Spleen (tissue), 11 donors: ENCODE measurements at regions not wholly inside any gene's neighbourhood (a gene's known extent, or its start where the extent isn't known, plus 50 kb on each side); places are given as distances from the start of the nearest gene placed in this dataset.

ENCODE experiments used
- DNase-seq: peaks from one replicate; pipeline ENCODE4 v3.0.0-alpha.2; 2020
- H3K27ac ChIP-seq, 8 donors: fragments of 200-600 bp; sonication (generic) in 7 of 8; 1 replicate in 4 of 8; 2 replicates in 4 of 8; pipeline versions ENCODE4 v1.5.0 to v1.8.0; 2016 to 2021; ENCODE audit warnings: inconsistent platforms in 4 of 8, mild to moderate bottlenecking in 4 of 8, moderate library complexity in 1 of 8
- H3K27me3 ChIP-seq, 7 donors: fragments of 200-600 bp; sonication (generic) in 6 of 7; replicated peaks in 1 of 7; 1 replicate in 4 of 7; 2 replicates in 3 of 7; pipeline versions ENCODE4 v1.5.0 to v1.8.0; 2016 to 2021; ENCODE audit warnings: inconsistent platforms in 3 of 7, mild to moderate bottlenecking in 1 of 7
- H3K36me3 ChIP-seq, 6 donors: fragments of 200-600 bp; sonication (generic) in 5 of 6; 1 replicate in 4 of 6; 2 replicates in 2 of 6; pipeline versions ENCODE4 v1.5.0 to v1.8.0; 2016 to 2021; ENCODE audit warnings: inconsistent platforms in 2 of 6
- H3K4me1 ChIP-seq, 6 donors: fragments of 200-600 bp; sonication (generic) in 5 of 6; 1 replicate in 3 of 6; 2 replicates in 3 of 6; pipeline versions ENCODE4 v1.5.0 to v1.8.0; 2016 to 2021; ENCODE audit warnings: inconsistent platforms in 3 of 6
- H3K4me3 ChIP-seq, 8 donors: fragments of 200-600 bp; sonication (generic) in 7 of 8; 1 replicate in 4 of 8; 2 replicates in 4 of 8; pipeline versions ENCODE4 v1.5.0 to v1.8.0; 2016 to 2021; ENCODE audit warnings: inconsistent platforms in 4 of 8, mild to moderate bottlenecking in 4 of 8, moderate library complexity in 2 of 8
- H3K9me3 ChIP-seq, 8 donors: fragments of 200-600 bp; sonication (generic) in 7 of 8; 1 replicate in 4 of 8; 2 replicates in 4 of 8; pipeline versions ENCODE4 v1.5.0 to v1.8.0; 2016 to 2021; ENCODE audit warnings: inconsistent platforms in 4 of 8
- POLR2A ChIP-seq, 3 donors: fragments of 450-650 bp; IDR thresholded peaks; one replicate each; pipeline ENCODE4 v1.5.1; 2017; ENCODE audit warnings: antibody characterized with exemption in 3 of 3, mild to moderate bottlenecking in 1 of 3
- POLR2AphosphoS5 ChIP-seq, 3 donors: sonication (generic); formaldehyde crosslinking; IDR thresholded peaks; one replicate each; pipeline ENCODE4 v1.5.1; 2017; ENCODE audit warnings: antibody characterized with exemption in 3 of 3
- WGBS, 5 donors: extraction: QIAGEN DNeasy Blood & Tissue Kit in 3 of 5; methylation state at CpG; one replicate each; pipeline versions ENCODE4 v1.1.5 to v1.1.7; 2013 to 2018; 5-methylcytosine and 5-hydroxymethylcytosine counted together
- intact Hi-C: fragments of 100-400 bp; cut with DNase I; formaldehyde crosslinking; loops from one replicate; pipeline ENCODE4 v1.15.0; 2023; ENCODE audit warnings: low total_unique reads
- TF ChIP-seq, protein P1 (sequence below), 11 experiments: fragments of 200-600 bp in 7 of 11; fragments of 450-650 bp in 4 of 11; sonication (generic) in 4 of 11; IDR thresholded peaks in 8 of 11; conservative IDR thresholded peaks in 3 of 11; 1 replicate in 7 of 11; 2 replicates in 4 of 11; pipeline versions ENCODE4 v1.4.0 to v1.8.0; 2016 to 2021; ENCODE audit warnings: antibody characterized with exemption in 11 of 11, inconsistent platforms in 4 of 11, mild to moderate bottlenecking in 1 of 11
- donor health status: healthy with polysubstance abuse.
- donor health status: DM: no; HTN: no; CAD: no; lungs with moderate emphysema.
- donor health status: DM: no; HTN: no; CAD: no.
- donor health status: Bipolar disorder and iron deficiency.
- donor health status: healthy.
- donor health status: DM: no; HTN: no; CAD: no.
- donor health status: DM: yes; HTN: yes; CAD: no.

DNA sequence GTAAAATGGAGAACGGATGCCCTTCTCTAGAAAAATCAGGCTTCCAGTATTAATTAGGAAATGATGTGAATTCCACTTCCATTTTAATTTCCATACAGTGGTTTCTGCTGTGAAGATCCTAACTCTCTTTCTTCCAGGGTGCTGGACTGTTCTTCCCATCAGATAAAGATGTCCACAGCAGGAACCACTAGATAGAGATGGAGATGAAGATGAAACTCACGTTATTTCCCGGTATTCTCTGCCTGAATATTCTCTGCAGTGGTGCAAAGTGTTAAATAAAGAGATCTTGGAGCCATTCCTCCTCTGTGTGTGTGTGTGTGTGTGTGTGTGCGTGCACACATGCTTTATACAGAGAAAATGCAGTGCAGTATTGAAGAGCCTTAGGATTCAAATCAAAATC lies 727.5 kb downstream of the KCNJ2 start:
- no peak for DNase-seq
- intact Hi-C loops: no loop called here
- Histone ChIP-seq H3K27me3 (no peaks in the 10 kb centered on the region), H3K36me3 (no peaks in the 10 kb centered on the region), H3K27ac (no peak overlapping the region), H3K4me3 (no peak overlapping the region), H3K4me1 (no peaks in the 10 kb centered on the region), H3K9me3 (peaks cover 0 to 24% (median 9%) of the 10 kb centered on the region in 8 donors)
- no peak for TF ChIP-seq POLR2A (IDR thresholded peaks at IDR 0.05)
- no peak for TF ChIP-seq POLR2AphosphoS5 (IDR thresholded peaks at IDR 0.05)
- TF ChIP-seq, protein P1, sequence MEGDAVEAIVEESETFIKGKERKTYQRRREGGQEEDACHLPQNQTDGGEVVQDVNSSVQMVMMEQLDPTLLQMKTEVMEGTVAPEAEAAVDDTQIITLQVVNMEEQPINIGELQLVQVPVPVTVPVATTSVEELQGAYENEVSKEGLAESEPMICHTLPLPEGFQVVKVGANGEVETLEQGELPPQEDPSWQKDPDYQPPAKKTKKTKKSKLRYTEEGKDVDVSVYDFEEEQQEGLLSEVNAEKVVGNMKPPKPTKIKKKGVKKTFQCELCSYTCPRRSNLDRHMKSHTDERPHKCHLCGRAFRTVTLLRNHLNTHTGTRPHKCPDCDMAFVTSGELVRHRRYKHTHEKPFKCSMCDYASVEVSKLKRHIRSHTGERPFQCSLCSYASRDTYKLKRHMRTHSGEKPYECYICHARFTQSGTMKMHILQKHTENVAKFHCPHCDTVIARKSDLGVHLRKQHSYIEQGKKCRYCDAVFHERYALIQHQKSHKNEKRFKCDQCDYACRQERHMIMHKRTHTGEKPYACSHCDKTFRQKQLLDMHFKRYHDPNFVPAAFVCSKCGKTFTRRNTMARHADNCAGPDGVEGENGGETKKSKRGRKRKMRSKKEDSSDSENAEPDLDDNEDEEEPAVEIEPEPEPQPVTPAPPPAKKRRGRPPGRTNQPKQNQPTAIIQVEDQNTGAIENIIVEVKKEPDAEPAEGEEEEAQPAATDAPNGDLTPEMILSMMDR (IDR thresholded peaks at IDR 0.05 in 8 of 11, conservative IDR thresholded peaks at IDR 0.05 in 3 of 11): no peak
- WGBS, 5 donors: 65 to 87% (median 71%) methylated on average over 4 of the region's 4 CpGs

DNA sequence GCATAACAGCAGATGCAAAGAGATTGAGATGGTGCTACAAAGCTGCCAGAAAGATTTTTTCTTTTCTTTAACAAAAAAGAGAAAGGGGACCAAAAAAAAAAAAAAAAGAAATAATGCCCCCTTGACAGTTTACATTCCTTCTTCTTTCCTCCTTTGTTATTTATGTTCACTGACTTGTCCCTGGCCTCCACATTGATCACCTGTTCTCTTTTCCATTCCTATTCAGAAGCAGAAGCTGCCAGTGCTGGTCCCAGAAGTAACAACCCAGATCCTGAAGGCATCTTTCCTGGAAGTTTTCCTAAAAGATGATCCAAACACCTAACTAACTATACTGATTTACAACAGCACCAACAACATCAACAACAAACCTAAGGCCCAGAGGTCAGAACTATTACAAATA lies 728.1 kb downstream of the KCNJ2 start:
- no peaks in the 10 kb centered on the region for H3K4me1 ChIP-seq
- no peak for DNase-seq
- peaks cover 0 to 29% (median 11%) of the 10 kb centered on the region in 8 donors for H3K9me3 ChIP-seq
- TF ChIP-seq POLR2A (IDR thresholded peaks at IDR 0.05) (no peak), POLR2AphosphoS5 (IDR thresholded peaks at IDR 0.05) (no peak)
- TF ChIP-seq, protein P1 (IDR thresholded peaks at IDR 0.05 in 8 of 11, conservative IDR thresholded peaks at IDR 0.05 in 3 of 11): no peak
- H3K27me3 ChIP-seq: no peaks in the 10 kb centered on the region
- no peaks in the 10 kb centered on the region for H3K36me3 ChIP-seq
- no peak overlapping the region for H3K27ac ChIP-seq
- intact Hi-C loops: no loop called here
- H3K4me3 ChIP-seq: no peak overlapping the region

DNA sequence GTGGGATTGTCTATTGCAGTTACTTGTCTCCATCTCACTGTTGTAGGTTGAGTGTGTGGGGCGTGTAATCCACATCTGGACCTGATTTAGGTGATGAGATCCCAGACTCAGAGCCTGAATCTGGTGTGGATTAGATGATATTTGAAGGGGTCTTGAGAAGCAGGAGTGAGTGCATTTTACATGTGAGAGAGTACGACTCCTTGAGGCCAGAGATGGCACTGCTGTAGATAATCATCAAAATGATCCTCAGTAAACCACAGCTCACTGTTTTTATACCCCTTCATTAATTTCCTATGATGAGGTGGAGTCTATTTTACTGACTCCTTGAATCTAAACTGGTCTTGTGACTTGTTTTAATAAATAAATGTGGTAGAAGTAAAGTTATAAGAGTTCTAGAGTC lies 732.5 kb downstream of the KCNJ2 start:
- no peak overlapping the region for H3K4me3 ChIP-seq
- no peaks in the 10 kb centered on the region for H3K27me3 ChIP-seq
- no peaks in the 10 kb centered on the region for H3K4me1 ChIP-seq
- 66 to 84% (median 76%) methylated on average over 2 of the region's 2 CpGs for WGBS, 5 donors
- TF ChIP-seq POLR2A (IDR thresholded peaks at IDR 0.05) (no peak), POLR2AphosphoS5 (IDR thresholded peaks at IDR 0.05) (no peak)
- TF ChIP-seq, protein P1 (IDR thresholded peaks at IDR 0.05 in 8 of 11, conservative IDR thresholded peaks at IDR 0.05 in 3 of 11): no peak
- intact Hi-C loops: no loop called here
- H3K36me3 ChIP-seq: no peaks in the 10 kb centered on the region
- peaks cover 0 to 29% (median 10%) of the 10 kb centered on the region in 8 donors for H3K9me3 ChIP-seq
- DNase-seq: no peak
- no peak overlapping the region for H3K27ac ChIP-seq

DNA sequence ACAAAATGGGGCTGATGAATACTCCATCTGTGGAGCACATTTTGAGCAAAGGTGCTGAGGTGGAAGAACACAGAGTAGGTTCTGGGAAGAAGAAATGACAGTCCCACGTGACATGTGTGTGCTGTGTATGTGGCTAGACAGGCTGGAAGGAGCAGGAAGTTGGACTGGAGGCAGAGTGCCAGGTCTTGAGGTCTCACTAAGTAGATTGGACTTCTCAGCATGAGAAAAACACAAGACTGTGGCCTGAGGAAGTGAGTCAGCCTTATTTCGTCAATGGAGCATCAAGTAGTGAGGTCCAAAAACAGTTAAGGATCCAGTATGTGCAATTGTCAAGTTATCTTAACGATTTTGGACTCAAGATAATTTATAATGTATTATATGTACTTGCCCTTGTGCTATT lies 736.5 kb downstream of the KCNJ2 start:
- no peaks in the 10 kb centered on the region for H3K36me3 ChIP-seq
- 10 to 18% (median 13%) methylated on average over 3 of the region's 3 CpGs for WGBS, 5 donors
- H3K27ac ChIP-seq: no peak overlapping the region
- no peaks in the 10 kb centered on the region for H3K4me1 ChIP-seq
- intact Hi-C loops: no loop called here
- H3K9me3 ChIP-seq: peaks cover 0 to 29% (median 10%) of the 10 kb centered on the region in 8 donors
- TF ChIP-seq POLR2A (IDR thresholded peaks at IDR 0.05) (no peak), POLR2AphosphoS5 (IDR thresholded peaks at IDR 0.05) (no peak)
- TF ChIP-seq, protein P1 (IDR thresholded peaks at IDR 0.05 in 8 of 11, conservative IDR thresholded peaks at IDR 0.05 in 3 of 11): no peak
- H3K4me3 ChIP-seq: no peak overlapping the region
- no peaks in the 10 kb centered on the region for H3K27me3 ChIP-seq
- DNase-seq: no peak
